SK-N-MC (cell line): ENCODE measurements at regions not wholly inside any gene's neighbourhood (a gene's known extent, or its start where the extent isn't known, plus 50 kb on each side); places are given as distances from the start of the nearest gene placed in this dataset.

ENCODE experiments used
- EZH2 ChIP-seq: fragments of 200-600 bp; sonication (generic); IDR thresholded peaks from one replicate; pipeline ENCODE4 v1.6.1; 2017; ENCODE audit warnings: antibody characterized with exemption
- POLR2AphosphoS5 ChIP-seq: IDR thresholded peaks from 2 replicates; pipeline ENCODE4 v1.6.1; 2012; ENCODE audit warnings: mild to moderate bottlenecking, low read depth, low read length, borderline replicate concordance

DNA sequence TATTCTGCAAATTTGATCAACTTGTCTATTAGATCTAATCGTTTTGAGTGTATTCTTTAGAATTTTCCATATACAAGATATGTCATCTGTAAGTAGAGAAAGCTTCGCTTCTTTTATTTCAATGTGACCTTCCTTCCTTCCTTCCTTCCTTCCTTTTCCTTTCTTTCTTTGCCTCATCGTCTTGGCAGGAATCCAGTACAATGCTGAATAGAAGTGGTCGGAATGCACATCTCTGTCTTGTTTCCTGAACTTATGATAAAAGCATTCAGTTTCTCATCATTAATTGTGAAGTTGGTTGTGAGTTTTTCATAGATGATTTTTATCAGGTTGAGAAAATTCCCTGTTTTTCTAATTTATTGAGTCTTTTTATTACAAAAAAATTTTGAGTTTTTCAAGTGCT lies 300.7 kb upstream of the ZNF32 start:
- TF ChIP-seq POLR2AphosphoS5 (no peak), EZH2 (no peak)
